Uterus (tissue), 3 donors: ENCODE measurements at regions not wholly inside any gene's neighbourhood (a gene's known extent, or its start where the extent isn't known, plus 50 kb on each side); places are given as distances from the start of the nearest gene placed in this dataset.
"Not testable (repeated sequence)": the region's sequence is repeated elsewhere in the genome, so short reads cannot be mapped to it uniquely, and the experiment has no call there.

Experiments
- DNase-seq, 2 donors: peaks; one replicate each; pipeline ENCODE4 v3.0.0-alpha.2; 2019 to 2020
- H3K27ac ChIP-seq, 2 donors: fragments of 200-600 bp; sonication (generic); 1 replicate in 1 of 2; 2 replicates in 1 of 2; pipeline ENCODE4 v1.5.1; 2016 to 2018
- H3K27me3 ChIP-seq, 2 donors: fragments of 200-600 bp; sonication (generic); one replicate each; pipeline ENCODE4 v1.5.1; 2018 to 2019; ENCODE audit warnings: control low read depth in 1 of 2
- H3K36me3 ChIP-seq, 2 donors: fragments of 200-600 bp; sonication (generic); one replicate each; pipeline ENCODE4 v1.5.1; 2019; ENCODE audit warnings: control low read depth in 1 of 2
- H3K4me1 ChIP-seq, 2 donors: fragments of 200-600 bp; sonication (generic); one replicate each; pipeline ENCODE4 v1.5.1; 2018 to 2019; ENCODE audit warnings: control low read depth in 1 of 2
- H3K4me3 ChIP-seq, 2 donors: fragments of 200-600 bp; sonication (generic); 1 replicate in 1 of 2; 2 replicates in 1 of 2; pipeline ENCODE4 v1.5.1; 2018 to 2019; ENCODE audit warnings: mild to moderate bottlenecking in 1 of 2
- H3K9me3 ChIP-seq, 2 donors: fragments of 200-600 bp; sonication (generic); one replicate each; pipeline ENCODE4 v1.5.1; 2019; ENCODE audit warnings: control low read depth in 1 of 2
- CTCF ChIP-seq, 4 experiments: fragments of 200-600 bp in 2 of 4; fragments of 450-650 bp in 2 of 4; sonication (generic) in 2 of 4; IDR thresholded peaks; one replicate each; pipeline ENCODE4 v1.5.1; 2016 to 2019; ENCODE audit warnings: antibody characterized with exemption in 4 of 4, mild to moderate bottlenecking in 2 of 4, moderate library complexity in 1 of 4
- POLR2A ChIP-seq, 2 donors: fragments of 450-650 bp; IDR thresholded peaks; one replicate each; pipeline ENCODE4 v1.6.1; 2016; ENCODE audit warnings: antibody characterized with exemption in 2 of 2, mild to moderate bottlenecking in 1 of 2, moderate library complexity in 1 of 2
- intact Hi-C: fragments of 100-400 bp; cut with DNase I; formaldehyde crosslinking; loops from one replicate; pipeline ENCODE4 v1.15.1; 2023; ENCODE audit warnings: low total_unique reads
- donor health status: DM: yes; HTN: yes; CAD: no.

- Histone ChIP-seq H3K27ac (no peak overlapping the region), H3K27me3 (no peaks in the 10 kb centered on the region), H3K4me1 (no peaks in the 10 kb centered on the region), H3K9me3 (no peaks in the 10 kb centered on the region), H3K4me3 (no peak overlapping the region), H3K36me3 (no peaks in the 10 kb centered on the region)
- intact Hi-C loops: no loop called here
- TF ChIP-seq POLR2A (IDR thresholded peaks at IDR 0.05): no peak
- no peak for TF ChIP-seq CTCF (IDR thresholded peaks at IDR 0.05)
- no peak for DNase-seq
Observed at GRCh38 chr1:19024532-19024931, 68.1 kb upstream of the IFFO2 start.

GRCh38 chr1:19023787-19024186 lies 67.3 kb upstream of the IFFO2 start:
- Histone ChIP-seq H3K4me3 (no peak overlapping the region), H3K27ac (no peak overlapping the region), H3K4me1 (no peaks in the 10 kb centered on the region), H3K9me3 (no peaks in the 10 kb centered on the region), H3K36me3 (no peaks in the 10 kb centered on the region), H3K27me3 (no peaks in the 10 kb centered on the region)
- TF ChIP-seq POLR2A (IDR thresholded peaks at IDR 0.05) (no peak), CTCF (IDR thresholded peaks at IDR 0.05) (no peak)
- intact Hi-C loops: no loop called here
- no peak for DNase-seq

- Histone ChIP-seq H3K36me3 (no peaks in the 10 kb centered on the region), H3K4me1 (no peaks in the 10 kb centered on the region), H3K27ac (no peak overlapping the region), H3K9me3 (no peaks in the 10 kb centered on the region), H3K4me3 (no peak overlapping the region), H3K27me3 (no peaks in the 10 kb centered on the region)
- DNase-seq: no peak
- intact Hi-C loops: no loop called here
- no peak for TF ChIP-seq CTCF (IDR thresholded peaks at IDR 0.05)
- no peak for TF ChIP-seq POLR2A (IDR thresholded peaks at IDR 0.05)
Observed at GRCh38 chr1:19021845-19022244, 65.4 kb upstream of the IFFO2 start.

GRCh38 chr1:19019288-19019687 lies 62.8 kb upstream of the IFFO2 start:
- H3K27ac ChIP-seq, H3K9me3 ChIP-seq, intact Hi-C loops, H3K4me1 ChIP-seq, H3K4me3 ChIP-seq, DNase-seq, H3K27me3 ChIP-seq, H3K36me3 ChIP-seq: not testable (repeated sequence)

- intact Hi-C loops: no loop called here
- no peaks in the 10 kb centered on the region for H3K36me3 ChIP-seq
- no peaks in the 10 kb centered on the region for H3K9me3 ChIP-seq
- H3K27me3 ChIP-seq: no peaks in the 10 kb centered on the region
- H3K27ac ChIP-seq: no peak overlapping the region
- H3K4me3 ChIP-seq: no peak overlapping the region
- DNase-seq: no peak
- H3K4me1 ChIP-seq: no peaks in the 10 kb centered on the region
- TF ChIP-seq CTCF (IDR thresholded peaks at IDR 0.05) (no peak), POLR2A (IDR thresholded peaks at IDR 0.05) (no peak)
Observed at GRCh38 chr1:19015476-19015875, 59.0 kb upstream of the IFFO2 start.

GRCh38 chr1:19014765-19015164 lies 58.3 kb upstream of the IFFO2 start:
- intact Hi-C loops: no loop called here
- Histone ChIP-seq H3K36me3 (no peaks in the 10 kb centered on the region), H3K4me3 (no peak overlapping the region), H3K27me3 (no peaks in the 10 kb centered on the region), H3K27ac (no peak overlapping the region), H3K4me1 (no peaks in the 10 kb centered on the region), H3K9me3 (no peaks in the 10 kb centered on the region)
- DNase-seq: no peak
- no peak for TF ChIP-seq POLR2A (IDR thresholded peaks at IDR 0.05)
- TF ChIP-seq CTCF (IDR thresholded peaks at IDR 0.05): no peak
